22Rv1 (cell line): ENCODE measurements at regions not wholly inside any gene's neighbourhood (a gene's known extent, or its start where the extent isn't known, plus 50 kb on each side); places are given as distances from the start of the nearest gene placed in this dataset.

ENCODE experiments used
- H3K27ac ChIP-seq: fragments of 450-650 bp; 2 replicates; pipeline ENCODE4 v1.5.1; 2017
- ZFX ChIP-seq: fragments of 450-650 bp; IDR thresholded peaks from 2 replicates; pipeline ENCODE4 v1.6.1; 2017; ENCODE audit warnings: antibody characterized with exemption, borderline replicate concordance
- TF ChIP-seq, protein P1 (sequence below): fragments of 450-650 bp; IDR thresholded peaks from 2 replicates; pipeline ENCODE4 v1.5.1; 2017; ENCODE audit warnings: mild to moderate bottlenecking

DNA sequence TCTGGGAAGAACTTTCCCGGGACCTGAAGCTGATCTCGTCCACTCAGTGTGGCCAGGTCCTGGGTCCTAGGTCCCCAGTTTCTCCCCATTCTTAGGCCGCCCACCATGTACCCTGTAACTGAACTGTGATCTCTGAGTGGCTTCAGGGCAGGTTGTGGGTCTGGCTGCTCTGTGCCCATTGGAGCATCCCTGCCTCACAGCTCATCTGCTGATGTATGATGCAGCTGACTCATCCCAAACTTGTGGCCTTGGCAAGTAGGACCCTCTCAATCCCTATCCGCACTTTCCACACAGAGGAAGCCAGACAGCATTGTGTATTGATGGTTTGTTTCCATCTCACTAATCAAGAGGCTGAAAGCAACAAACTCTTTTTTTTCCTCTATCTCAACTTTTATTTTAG lies 69.1 kb upstream of the XCR1 start:
- no peak overlapping the region for H3K27ac ChIP-seq
- TF ChIP-seq, protein P1, sequence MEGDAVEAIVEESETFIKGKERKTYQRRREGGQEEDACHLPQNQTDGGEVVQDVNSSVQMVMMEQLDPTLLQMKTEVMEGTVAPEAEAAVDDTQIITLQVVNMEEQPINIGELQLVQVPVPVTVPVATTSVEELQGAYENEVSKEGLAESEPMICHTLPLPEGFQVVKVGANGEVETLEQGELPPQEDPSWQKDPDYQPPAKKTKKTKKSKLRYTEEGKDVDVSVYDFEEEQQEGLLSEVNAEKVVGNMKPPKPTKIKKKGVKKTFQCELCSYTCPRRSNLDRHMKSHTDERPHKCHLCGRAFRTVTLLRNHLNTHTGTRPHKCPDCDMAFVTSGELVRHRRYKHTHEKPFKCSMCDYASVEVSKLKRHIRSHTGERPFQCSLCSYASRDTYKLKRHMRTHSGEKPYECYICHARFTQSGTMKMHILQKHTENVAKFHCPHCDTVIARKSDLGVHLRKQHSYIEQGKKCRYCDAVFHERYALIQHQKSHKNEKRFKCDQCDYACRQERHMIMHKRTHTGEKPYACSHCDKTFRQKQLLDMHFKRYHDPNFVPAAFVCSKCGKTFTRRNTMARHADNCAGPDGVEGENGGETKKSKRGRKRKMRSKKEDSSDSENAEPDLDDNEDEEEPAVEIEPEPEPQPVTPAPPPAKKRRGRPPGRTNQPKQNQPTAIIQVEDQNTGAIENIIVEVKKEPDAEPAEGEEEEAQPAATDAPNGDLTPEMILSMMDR = no peak
- no peak for TF ChIP-seq ZFX

DNA sequence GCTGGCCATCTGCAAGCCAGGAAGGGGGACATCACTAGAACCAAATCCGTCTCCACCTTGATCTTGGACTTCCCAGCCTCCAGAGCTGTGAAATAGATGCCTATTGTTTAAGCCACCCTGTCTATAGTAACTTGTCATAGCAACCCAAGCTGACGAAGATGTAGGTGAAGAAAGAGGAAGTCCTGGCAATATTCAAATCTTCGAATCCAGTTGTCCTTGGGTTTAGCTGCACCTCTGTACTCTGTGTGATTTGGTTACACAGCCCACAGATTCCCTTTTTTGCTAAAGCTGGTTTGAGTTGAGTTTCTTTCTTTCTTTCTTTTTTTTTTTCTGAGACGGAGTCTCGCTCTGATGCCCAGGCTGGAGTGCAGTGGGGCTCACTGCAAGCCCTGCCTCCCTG lies 68.0 kb upstream of the XCR1 start:
- H3K27ac ChIP-seq = no peak overlapping the region
- TF ChIP-seq, protein P1 = no peak
- no peak for TF ChIP-seq ZFX

DNA sequence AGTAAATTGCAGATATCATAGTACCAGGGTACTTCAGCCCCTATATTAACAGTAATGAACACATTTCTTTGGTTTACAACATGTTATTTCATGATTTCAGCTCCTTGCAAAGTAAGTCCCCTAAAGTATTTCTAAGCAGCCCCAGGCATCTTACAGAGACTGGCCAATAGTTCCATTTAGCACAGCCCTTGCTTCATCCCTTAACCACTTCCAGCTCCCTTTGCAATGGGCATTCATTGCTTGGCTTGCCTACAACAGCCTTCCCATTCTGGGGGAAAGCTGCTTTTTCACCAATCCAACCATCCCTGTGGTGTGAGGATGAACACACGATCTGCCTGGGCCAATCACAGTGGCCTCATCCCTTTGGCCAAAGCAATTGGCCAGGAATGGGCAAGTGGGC lies 67.2 kb upstream of the XCR1 start:
- no peak overlapping the region for H3K27ac ChIP-seq
- TF ChIP-seq, protein P1 = no peak
- no peak for TF ChIP-seq ZFX

DNA sequence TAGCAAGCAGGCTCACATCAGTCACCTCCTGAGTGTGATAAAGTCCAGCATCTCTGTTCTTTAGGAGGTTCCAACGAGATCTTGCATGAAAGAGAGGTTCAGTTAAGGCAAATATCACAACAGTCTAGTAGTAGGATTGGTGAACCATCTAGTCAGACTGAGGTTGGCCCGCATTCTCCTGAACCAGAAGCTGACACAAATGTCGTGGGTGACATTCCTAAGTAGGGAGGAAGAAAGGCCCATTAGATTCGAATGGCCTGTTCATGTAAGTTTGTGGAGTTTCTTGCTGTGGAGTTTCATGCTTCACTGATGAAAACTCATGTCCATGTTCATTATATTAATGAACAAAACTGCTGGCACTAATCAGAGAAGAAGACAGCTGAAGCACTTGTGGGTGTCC lies 66.7 kb upstream of the XCR1 start:
- no peak overlapping the region for H3K27ac ChIP-seq
- TF ChIP-seq, protein P1 = no peak
- no peak for TF ChIP-seq ZFX

DNA sequence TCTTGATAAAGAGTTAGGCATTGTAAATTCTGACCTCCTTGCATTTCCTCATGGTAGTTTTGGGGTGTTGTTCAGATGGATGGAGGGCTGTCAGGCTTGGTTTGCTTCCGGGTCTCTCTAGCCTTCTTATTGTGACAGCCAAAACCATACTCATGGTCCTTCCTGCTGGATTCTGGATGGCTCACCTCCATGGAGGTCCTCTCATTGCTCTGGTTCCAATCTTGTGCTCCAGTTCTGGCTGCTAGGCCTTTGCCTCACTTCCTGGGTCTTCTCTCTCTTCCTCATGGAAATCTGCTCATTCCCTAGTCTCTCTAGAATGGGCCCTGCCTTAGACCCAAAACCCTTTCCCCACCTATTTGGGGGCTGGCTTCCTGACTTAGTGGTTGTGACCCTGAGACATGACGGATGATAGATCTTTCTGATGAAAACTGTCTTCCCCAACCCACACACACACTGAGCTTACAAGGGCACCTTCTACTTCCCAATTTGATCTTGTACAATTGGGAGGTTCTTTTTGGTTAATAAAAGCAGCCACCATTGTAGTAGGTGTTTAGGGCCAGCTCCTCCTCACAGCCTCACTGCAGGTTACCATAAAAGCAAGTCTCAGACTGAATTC lies 66.2 kb upstream of the XCR1 start:
- no peak overlapping the region for H3K27ac ChIP-seq
- no peak for TF ChIP-seq ZFX
- TF ChIP-seq, protein P1 = no peak

DNA sequence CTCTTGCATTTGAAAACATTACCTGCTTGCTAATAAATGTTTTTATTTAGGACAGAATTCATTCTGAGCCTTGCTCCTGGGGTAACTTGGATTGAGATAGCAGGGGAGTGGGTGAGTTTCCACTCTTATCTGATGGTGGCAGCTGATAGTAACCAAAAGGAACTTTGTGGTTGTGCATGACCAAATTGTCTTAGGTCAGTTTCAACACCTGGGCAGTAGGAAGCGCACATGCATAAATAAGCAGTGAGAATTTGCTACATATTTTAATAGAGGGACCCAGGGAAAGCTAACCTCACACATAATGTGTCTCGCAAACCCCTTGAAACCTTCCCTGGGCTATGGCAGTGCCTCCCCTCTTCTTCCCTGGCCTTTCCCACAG lies 65.4 kb upstream of the XCR1 start:
- no peak overlapping the region for H3K27ac ChIP-seq

More for the DNA sequence above, 65.4 kb upstream of the XCR1 start:
- TF ChIP-seq ZFX = no peak
- TF ChIP-seq, protein P1 = no peak
